Endothelial cell of umbilical vein (primary cell): ENCODE measurements at regions not wholly inside any gene's neighbourhood (a gene's known extent, or its start where the extent isn't known, plus 50 kb on each side); places are given as distances from the start of the nearest gene placed in this dataset.
"Not testable (repeated sequence)": the region's sequence is repeated elsewhere in the genome, so short reads cannot be mapped to it uniquely, and the experiment has no call there.

Experiments
- BruUV-seq: library from RNA; stranded (reverse); fragments of 400-500 nt; replicated peaks from 2 replicates; lab custom pipeline; 2021; lab: Mats Ljungman, UMichigan
- CTCF ChIA-PET: fragments of 300-600, 350-600 bp; sonication (Branson Sonifier 250); formaldehyde crosslinking; loops from one replicate; lab custom pipeline; 2021; ENCODE audit warnings: antibody characterized with exemption, inconsistent platforms; lab: Charles Lee
- POLR2A ChIA-PET: fragments of 300-600, 350-600 bp; sonication (Branson Sonifier 250); formaldehyde crosslinking; loops from one replicate; lab custom pipeline; 2021; ENCODE audit warnings: antibody characterized with exemption, inconsistent platforms; lab: Charles Lee
- DNase-seq: peaks from one replicate; pipeline ENCODE4 v3.0.0-alpha.2; 2011; ENCODE audit warnings: low read depth, low spot score
- FAIRE-seq: peaks from 2 replicates; lab custom pipeline; 2011; peaks lifted over from hg19 to GRCh38; lab: Jason Lieb, UNC
- H2AFZ ChIP-seq: 2 replicates; pipeline ENCODE4 v1.6.0; 2012; ENCODE audit warnings: low read depth, low read length, control low read depth, inconsistent platforms
- H3K27ac ChIP-seq: 2 replicates; pipeline ENCODE4 v1.5.1; 2011; ENCODE audit warnings: low read depth, mild to moderate bottlenecking, control low read depth, low read length, moderate library complexity; ENCODE audit not compliant: insufficient read depth
- H3K27me3 ChIP-seq, 2 experiments: 2 replicates each; pipeline versions ENCODE4 v1.6.0 to v1.6.1; 2011; ENCODE audit warnings: low read length in 2 of 2, mixed read lengths in 1 of 2; ENCODE audit not compliant: control insufficient read depth in 2 of 2, insufficient read depth in 2 of 2
- H3K36me3 ChIP-seq, 2 experiments: 2 replicates in 1 of 2; 3 replicates in 1 of 2; pipeline ENCODE4 v1.5.1; 2011; ENCODE audit warnings: low read length in 2 of 2, mild to moderate bottlenecking in 1 of 2, moderate library complexity in 1 of 2; ENCODE audit not compliant: control insufficient read depth in 2 of 2, insufficient read depth in 2 of 2; ENCODE audit errors: extremely low read depth in 1 of 2
- H3K4me1 ChIP-seq: 3 replicates; pipeline ENCODE4 v1.5.1; 2011; ENCODE audit warnings: mild to moderate bottlenecking, low read length; ENCODE audit not compliant: control insufficient read depth, insufficient read depth; ENCODE audit errors: extremely low read depth
- H3K4me2 ChIP-seq: 2 replicates; pipeline ENCODE4 v1.6.1; 2011; ENCODE audit warnings: low read length, control low read depth, mixed read lengths; ENCODE audit not compliant: insufficient read depth
- H3K4me3 ChIP-seq, 3 experiments: fragments of 200-600 bp in 1 of 3; sonication (generic), shearing (Covaris generic) in 1 of 3; replicated peaks in 1 of 3; 2 replicates each; pipeline ENCODE4 v1.5.1; 2011 to 2016; ENCODE audit warnings: control low read depth in 3 of 3, low read length in 3 of 3, mild to moderate bottlenecking in 2 of 3, inconsistent platforms in 1 of 3, low read depth in 1 of 3, moderate library complexity in 1 of 3; ENCODE audit not compliant: insufficient read depth in 1 of 3
- H3K79me2 ChIP-seq: 2 replicates; pipeline ENCODE4 v1.6.0; 2012; ENCODE audit warnings: low read length, inconsistent platforms; ENCODE audit not compliant: control insufficient read depth, insufficient read depth
- H3K9ac ChIP-seq: replicated peaks from 2 replicates; pipeline ENCODE3; 2011; ENCODE audit warnings: low read length, control low read depth; ENCODE audit not compliant: insufficient read depth; ENCODE audit errors: extremely low read depth
- H3K9me1 ChIP-seq: replicated peaks from 3 replicates; pipeline ENCODE4 v1.6.0; 2011; ENCODE audit warnings: mild to moderate bottlenecking, low read length; ENCODE audit not compliant: control insufficient read depth, insufficient read depth; ENCODE audit errors: extremely low read depth
- H3K9me3 ChIP-seq: replicated peaks from 2 replicates; pipeline ENCODE4 v1.5.1; 2012; ENCODE audit warnings: low read length, inconsistent platforms; ENCODE audit not compliant: control insufficient read depth, insufficient read depth
- H4K20me1 ChIP-seq: replicated peaks from 2 replicates; pipeline ENCODE3; 2011; ENCODE audit warnings: mild to moderate bottlenecking, low read length; ENCODE audit not compliant: control insufficient read depth, insufficient read depth; ENCODE audit errors: extremely low read depth
- EZH2 ChIP-seq: IDR thresholded peaks from 2 replicates; pipeline ENCODE4 v1.6.1; 2012; ENCODE audit warnings: borderline replicate concordance, low read depth, mild to moderate bottlenecking, moderate library complexity, low read length, inconsistent platforms; ENCODE audit not compliant: severe bottlenecking
- FOS ChIP-seq: IDR thresholded peaks from 2 replicates; pipeline ENCODE4 v1.6.1; 2011; ENCODE audit warnings: mild to moderate bottlenecking, low read length, moderate library complexity, borderline replicate concordance; ENCODE audit not compliant: insufficient read depth
- GATA2 ChIP-seq: IDR thresholded peaks from 2 replicates; pipeline ENCODE4 v1.7.0; 2011; ENCODE audit warnings: low read depth, mild to moderate bottlenecking, moderate library complexity, mixed read lengths, low read length; ENCODE audit not compliant: insufficient read length, insufficient read depth
- JUN ChIP-seq: IDR thresholded peaks from 2 replicates; pipeline ENCODE4 v1.6.1; 2011; ENCODE audit warnings: borderline replicate concordance, low read depth; ENCODE audit not compliant: insufficient read length, insufficient read depth
- MYC ChIP-seq: IDR thresholded peaks from one replicate; pipeline ENCODE4 v1.6.1; 2011; ENCODE audit warnings: mild to moderate bottlenecking, low read depth, low read length
- POLR2A ChIP-seq: IDR thresholded peaks from 2 replicates; pipeline ENCODE4 v1.6.1; 2012; ENCODE audit warnings: low read depth, mild to moderate bottlenecking, control low read depth, low read length
- POLR2AphosphoS5 ChIP-seq: IDR thresholded peaks from 2 replicates; pipeline ENCODE4 v1.6.1; 2012; ENCODE audit warnings: low read depth, mild to moderate bottlenecking, control low read depth, low read length, moderate library complexity; ENCODE audit not compliant: insufficient read depth
- dilution Hi-C: fragments of 300-500 bp; cut with MboI; formaldehyde crosslinking; loops from one replicate; pipeline ENCODE4 v1.15.0; 2019; ENCODE audit warnings: low sequenced_read_pairs; ENCODE audit not compliant: extremely low pct_ligation_motif_present
- intact Hi-C: fragments of 100-400 bp; cut with micrococcal nuclease; formaldehyde crosslinking; loops from one replicate; pipeline ENCODE4 v1.10.0; 2022
- TF ChIP-seq, protein P1 (sequence below), 2 donors: IDR thresholded peaks; 1 replicate in 1 of 2; 2 replicates in 1 of 2; pipeline ENCODE4 v1.5.1; 2011; ENCODE audit warnings: low read length in 2 of 2, mild to moderate bottlenecking in 2 of 2, moderate library complexity in 2 of 2, control low read depth in 1 of 2, inconsistent platforms in 1 of 2, low read depth in 1 of 2; ENCODE audit not compliant: insufficient read depth in 1 of 2; ENCODE audit errors: extremely low read depth in 1 of 2
- TF ChIP-seq, protein P2 (sequence below): IDR thresholded peaks from 2 replicates; pipeline ENCODE4 v1.6.1; 2011; ENCODE audit not compliant: insufficient read depth, insufficient read length

GRCh38 chr1:190942475-190942874 lies 464.8 kb upstream of the BRINP3 start:
- dilution Hi-C loops: no loop called here

DNA sequence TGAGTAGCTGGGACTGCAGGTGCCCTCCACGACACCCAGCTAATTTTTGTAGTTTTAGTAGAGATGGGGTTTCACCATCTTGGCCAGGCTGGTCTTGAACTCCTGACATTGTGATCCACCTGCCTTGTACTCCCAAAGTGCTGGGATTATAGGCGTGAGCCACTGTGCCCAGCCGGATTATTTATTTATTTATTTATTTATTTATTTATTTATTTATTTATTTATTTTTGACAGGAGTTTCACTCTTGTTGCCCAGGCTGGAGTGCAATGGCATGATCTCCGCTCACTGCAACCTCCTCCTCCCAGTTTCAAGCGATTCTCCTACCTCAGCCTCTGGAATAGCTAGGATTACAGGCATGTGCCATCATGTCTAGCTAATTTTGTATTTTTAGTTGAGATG lies 466.1 kb upstream of the BRINP3 start:
- POLR2A ChIA-PET, H4K20me1 ChIP-seq, intact Hi-C loops, BruUV-seq, FAIRE-seq, CTCF ChIA-PET, H3K27ac ChIP-seq, H3K4me1 ChIP-seq, H3K36me3 ChIP-seq, H3K9ac ChIP-seq, H2AFZ ChIP-seq, DNase-seq, H3K9me3 ChIP-seq, H3K9me1 ChIP-seq, H3K4me2 ChIP-seq, H3K27me3 ChIP-seq, H3K4me3 ChIP-seq, H3K79me2 ChIP-seq, dilution Hi-C loops: not testable (repeated sequence)

More at GRCh38 chr1:190942475-190942874, 464.8 kb upstream of the BRINP3 start:
- CTCF ChIA-PET: no interaction called here
- no TSS peak for BruUV-seq
- no peak for FAIRE-seq
- Histone ChIP-seq H3K9ac (no peak overlapping the region), H4K20me1 (no peaks in the 10 kb centered on the region), H3K79me2 (no peaks in the 10 kb centered on the region), H3K4me1 (no peaks in the 10 kb centered on the region), H3K9me1 (no peaks in the 10 kb centered on the region), H3K9me3 (no peaks in the 10 kb centered on the region), H3K4me3 (no peak overlapping the region), H2AFZ (no peak overlapping the region), H3K4me2 (no peak overlapping the region), H3K36me3 (no peaks in the 10 kb centered on the region), H3K27me3 (no peaks in the 10 kb centered on the region), H3K27ac (no peak overlapping the region)
- POLR2A ChIA-PET: no interaction called here
- TF ChIP-seq, protein P1, sequence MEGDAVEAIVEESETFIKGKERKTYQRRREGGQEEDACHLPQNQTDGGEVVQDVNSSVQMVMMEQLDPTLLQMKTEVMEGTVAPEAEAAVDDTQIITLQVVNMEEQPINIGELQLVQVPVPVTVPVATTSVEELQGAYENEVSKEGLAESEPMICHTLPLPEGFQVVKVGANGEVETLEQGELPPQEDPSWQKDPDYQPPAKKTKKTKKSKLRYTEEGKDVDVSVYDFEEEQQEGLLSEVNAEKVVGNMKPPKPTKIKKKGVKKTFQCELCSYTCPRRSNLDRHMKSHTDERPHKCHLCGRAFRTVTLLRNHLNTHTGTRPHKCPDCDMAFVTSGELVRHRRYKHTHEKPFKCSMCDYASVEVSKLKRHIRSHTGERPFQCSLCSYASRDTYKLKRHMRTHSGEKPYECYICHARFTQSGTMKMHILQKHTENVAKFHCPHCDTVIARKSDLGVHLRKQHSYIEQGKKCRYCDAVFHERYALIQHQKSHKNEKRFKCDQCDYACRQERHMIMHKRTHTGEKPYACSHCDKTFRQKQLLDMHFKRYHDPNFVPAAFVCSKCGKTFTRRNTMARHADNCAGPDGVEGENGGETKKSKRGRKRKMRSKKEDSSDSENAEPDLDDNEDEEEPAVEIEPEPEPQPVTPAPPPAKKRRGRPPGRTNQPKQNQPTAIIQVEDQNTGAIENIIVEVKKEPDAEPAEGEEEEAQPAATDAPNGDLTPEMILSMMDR (IDR thresholded peaks at IDR 0.05; ENCODE audit: extremely low read depth in 1 of 2, insufficient read depth in 1 of 2, low read depth in 1 of 2, low read length in 2 of 2): no peak
- TF ChIP-seq FOS: no peak
- no peak for TF ChIP-seq POLR2AphosphoS5
- no peak for TF ChIP-seq GATA2
- TF ChIP-seq, protein P2, sequence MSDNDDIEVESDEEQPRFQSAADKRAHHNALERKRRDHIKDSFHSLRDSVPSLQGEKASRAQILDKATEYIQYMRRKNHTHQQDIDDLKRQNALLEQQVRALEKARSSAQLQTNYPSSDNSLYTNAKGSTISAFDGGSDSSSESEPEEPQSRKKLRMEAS: no peak
- TF ChIP-seq MYC: no peak
- TF ChIP-seq POLR2A: no peak
- no peak for TF ChIP-seq EZH2
- no peak for TF ChIP-seq JUN
- intact Hi-C loops: no loop called here
- no peak for DNase-seq
